NAMALWA (cell line): ENCODE measurements at regions not wholly inside any gene's neighbourhood (a gene's known extent, or its start where the extent isn't known, plus 50 kb on each side); places are given as distances from the start of the nearest gene placed in this dataset.

Source experiments
- DNase-seq: peaks from one replicate; pipeline ENCODE4 v3.0.0-alpha.2; 2015; ENCODE audit warnings: low spot score

- DNase-seq = no peak
Measured at GRCh38 chr3:55235416-55235815, 251.7 kb downstream of the WNT5A start.

- no peak for DNase-seq
Measured at GRCh38 chr3:55226696-55227095, 260.4 kb downstream of the WNT5A start.

GRCh38 chr3:55218577-55218976, 268.5 kb downstream of the WNT5A start:
- no peak for DNase-seq

- DNase-seq = no peak
Measured at GRCh38 chr3:55207744-55208143, 279.4 kb downstream of the WNT5A start.

GRCh38 chr3:55205990-55206389, 278.1 kb upstream of the LRTM1 start:
- DNase-seq = no peak

- DNase-seq = no peak
Measured at GRCh38 chr3:55204417-55204816, 276.6 kb upstream of the LRTM1 start.

GRCh38 chr3:55203546-55203945, 275.7 kb upstream of the LRTM1 start:
- no peak for DNase-seq

GRCh38 chr3:55203006-55203405, 275.1 kb upstream of the LRTM1 start:
- no peak for DNase-seq

GRCh38 chr3:55202326-55202725, 274.5 kb upstream of the LRTM1 start:
- no peak for DNase-seq

GRCh38 chr3:55201779-55202178, 273.9 kb upstream of the LRTM1 start:
- DNase-seq = no peak

- DNase-seq = no peak
Measured at GRCh38 chr3:55200906-55201305, 273.0 kb upstream of the LRTM1 start.

GRCh38 chr3:55198554-55198953, 270.7 kb upstream of the LRTM1 start:
- DNase-seq = no peak

GRCh38 chr3:55197021-55197420, 269.2 kb upstream of the LRTM1 start:
- no peak for DNase-seq

- no peak for DNase-seq
Measured at GRCh38 chr3:55196495-55196894, 268.6 kb upstream of the LRTM1 start.

GRCh38 chr3:55194376-55194775, 266.5 kb upstream of the LRTM1 start:
- DNase-seq = no peak

- no peak for DNase-seq
Measured at GRCh38 chr3:55191911-55192775, 264.3 kb upstream of the LRTM1 start.

- no peak for DNase-seq
Measured at GRCh38 chr3:55190331-55190730, 262.5 kb upstream of the LRTM1 start.

- DNase-seq = no peak
Measured at GRCh38 chr3:55189359-55189801, 261.5 kb upstream of the LRTM1 start.

GRCh38 chr3:55185380-55185779, 257.5 kb upstream of the LRTM1 start:
- no peak for DNase-seq

- no peak for DNase-seq
Measured at GRCh38 chr3:55183201-55183600, 255.3 kb upstream of the LRTM1 start.

- DNase-seq = peak; percentile 37
Measured at GRCh38 chr3:55180936-55181535, 253.2 kb upstream of the LRTM1 start.

- no peak for DNase-seq
Measured at GRCh38 chr3:55180161-55180560, 252.3 kb upstream of the LRTM1 start.

GRCh38 chr3:55178336-55178735, 250.5 kb upstream of the LRTM1 start:
- DNase-seq = no peak

GRCh38 chr3:55177749-55178148, 249.9 kb upstream of the LRTM1 start:
- no peak for DNase-seq
